Thyroid gland (tissue), 4 donors: ENCODE measurements at regions not wholly inside any gene's neighbourhood (a gene's known extent, or its start where the extent isn't known, plus 50 kb on each side); places are given as distances from the start of the nearest gene placed in this dataset.
"Not testable (repeated sequence)": the region's sequence is repeated elsewhere in the genome, so short reads cannot be mapped to it uniquely, and the experiment has no call there.

ENCODE experiments used
- DNase-seq, 2 donors: peaks; one replicate each; pipeline ENCODE4 v3.0.0-alpha.2; 2019
- H3K27ac ChIP-seq, 3 donors: fragments of 200-600 bp; sonication (generic); 1 replicate in 2 of 3; 2 replicates in 1 of 3; pipeline ENCODE4 v1.5.1; 2016 to 2019; ENCODE audit warnings: mild to moderate bottlenecking in 1 of 3, moderate library complexity in 1 of 3
- H3K27me3 ChIP-seq: fragments of 200-600 bp; sonication (generic); one replicate; pipeline ENCODE4 v1.5.1; 2019
- H3K36me3 ChIP-seq, 2 donors: fragments of 200-600 bp; sonication (generic); one replicate each; pipeline ENCODE4 v1.5.1; 2016 to 2019
- H3K4me1 ChIP-seq, 2 donors: fragments of 200-600 bp; sonication (generic); one replicate each; pipeline ENCODE4 v1.5.1; 2017 to 2019
- H3K4me3 ChIP-seq, 3 donors: fragments of 200-600 bp; sonication (generic); replicated peaks in 1 of 3; 1 replicate in 2 of 3; 2 replicates in 1 of 3; pipeline ENCODE4 v1.5.1; 2016; ENCODE audit warnings: mild to moderate bottlenecking in 1 of 3
- H3K9me3 ChIP-seq: fragments of 200-600 bp; sonication (generic); one replicate; pipeline ENCODE4 v1.5.1; 2017
- CTCF ChIP-seq, 6 experiments: fragments of 200-600 bp in 3 of 6; fragments of 450-650 bp in 3 of 6; sonication (generic) in 3 of 6; IDR thresholded peaks; one replicate each; pipeline ENCODE4 v1.5.1; 2016 to 2019; ENCODE audit warnings: antibody characterized with exemption in 6 of 6, mild to moderate bottlenecking in 2 of 6, inconsistent platforms in 1 of 6, moderate library complexity in 1 of 6
- POLR2A ChIP-seq, 2 donors: fragments of 450-650 bp; IDR thresholded peaks; one replicate each; pipeline ENCODE4 v1.6.1; 2017; ENCODE audit warnings: antibody characterized with exemption in 2 of 2, mild to moderate bottlenecking in 2 of 2, moderate library complexity in 1 of 2
- WGBS, 2 donors: methylation state at CpG; one replicate each; pipeline ENCODE4 v1.1.5; 2017; 5-methylcytosine and 5-hydroxymethylcytosine counted together
- intact Hi-C: fragments of 100-400 bp; cut with DNase I; formaldehyde crosslinking; loops from one replicate; pipeline ENCODE4 v1.15.1; 2023

GRCh38 chr7:104956753-104957450, 57.1 kb upstream of the KMT2E start:
- no peaks in the 10 kb centered on the region for H3K27me3 ChIP-seq
- no peak overlapping the region for H3K4me3 ChIP-seq
- H3K4me1 ChIP-seq = peaks cover 19 to 40% of the 10 kb centered on the region in 2 donors
- peak overlapping the region in 1 of 3 donors; percentile 21 for H3K27ac ChIP-seq
- intact Hi-C loops = no loop called here
- H3K36me3 ChIP-seq = no peaks in the 10 kb centered on the region
- TF ChIP-seq POLR2A (IDR thresholded peaks at IDR 0.05) = no peak
- TF ChIP-seq CTCF (IDR thresholded peaks at IDR 0.05) = no peak
- WGBS, 2 donors = 77 to 89% methylated on average over 4 of the region's 4 CpGs
- no peaks in the 10 kb centered on the region for H3K9me3 ChIP-seq
- no peak for DNase-seq

GRCh38 chr7:104958371-104958865, 55.6 kb upstream of the KMT2E start:
- 37 to 38% methylated on average over 3 of the region's 3 CpGs for WGBS, 2 donors
- Histone ChIP-seq H3K27ac (peak overlapping the region in 1 of 3 donors; percentile 7), H3K36me3 (no peaks in the 10 kb centered on the region)

GRCh38 chr7:104959483-104959882, 54.5 kb upstream of the KMT2E start:
- intact Hi-C loops, H3K4me3 ChIP-seq, H3K27ac ChIP-seq, DNase-seq, H3K9me3 ChIP-seq, H3K27me3 ChIP-seq, H3K36me3 ChIP-seq: not testable (repeated sequence)
- peaks cover 24 to 51% of the 10 kb centered on the region in 2 donors for H3K4me1 ChIP-seq
- WGBS, 2 donors = 48 to 82% methylated on average over 2 of the region's 2 CpGs

More at GRCh38 chr7:104958371-104958865, 55.6 kb upstream of the KMT2E start:
- TF ChIP-seq CTCF (IDR thresholded peaks at IDR 0.05) (no peak), POLR2A (IDR thresholded peaks at IDR 0.05) (no peak)
- DNase-seq = no peak
- H3K4me1 ChIP-seq = peaks cover 29 to 48% of the 10 kb centered on the region in 2 donors
- no peaks in the 10 kb centered on the region for H3K27me3 ChIP-seq
- no peak overlapping the region for H3K4me3 ChIP-seq
- intact Hi-C loops = no loop called here
- no peaks in the 10 kb centered on the region for H3K9me3 ChIP-seq

- TF ChIP-seq CTCF (IDR thresholded peaks at IDR 0.05) (no peak), POLR2A (IDR thresholded peaks at IDR 0.05) (no peak)
- Histone ChIP-seq H3K27me3 (no peaks in the 10 kb centered on the region), H3K36me3 (no peaks in the 10 kb centered on the region), H3K9me3 (no peaks in the 10 kb centered on the region), H3K4me3 (no peak overlapping the region), H3K4me1 (peaks cover 18 to 39% of the 10 kb centered on the region in 2 donors), H3K27ac (peak overlapping the region in 2 of 3 donors; percentile 37 to 54)
- intact Hi-C loops = no loop called here
- WGBS, 2 donors = 75 to 78% methylated on average over 2 of the region's 2 CpGs
- DNase-seq = no peak
Measured at GRCh38 chr7:104960741-104961448, 53.1 kb upstream of the KMT2E start.

- TF ChIP-seq CTCF (IDR thresholded peaks at IDR 0.05) (no peak), POLR2A (IDR thresholded peaks at IDR 0.05) (no peak)
- Histone ChIP-seq H3K36me3 (no peaks in the 10 kb centered on the region), H3K27ac (peak overlapping the region in 2 of 3 donors; percentile 54 to 65), H3K4me3 (no peak overlapping the region), H3K9me3 (no peaks in the 10 kb centered on the region), H3K4me1 (peaks cover 18 to 37% of the 10 kb centered on the region in 2 donors), H3K27me3 (no peaks in the 10 kb centered on the region)
- intact Hi-C loops = no loop called here
- DNase-seq = no peak
- 92 to 93% methylated on average over 6 of the region's 6 CpGs for WGBS, 2 donors
Measured at GRCh38 chr7:104961821-104962220, 52.2 kb upstream of the KMT2E start.
